ENCODE measurements at regions not wholly inside any gene's neighbourhood (a gene's known extent, or its start where the extent isn't known, plus 50 kb on each side); places are given as distances from the start of the nearest gene placed in this dataset.

DNA sequence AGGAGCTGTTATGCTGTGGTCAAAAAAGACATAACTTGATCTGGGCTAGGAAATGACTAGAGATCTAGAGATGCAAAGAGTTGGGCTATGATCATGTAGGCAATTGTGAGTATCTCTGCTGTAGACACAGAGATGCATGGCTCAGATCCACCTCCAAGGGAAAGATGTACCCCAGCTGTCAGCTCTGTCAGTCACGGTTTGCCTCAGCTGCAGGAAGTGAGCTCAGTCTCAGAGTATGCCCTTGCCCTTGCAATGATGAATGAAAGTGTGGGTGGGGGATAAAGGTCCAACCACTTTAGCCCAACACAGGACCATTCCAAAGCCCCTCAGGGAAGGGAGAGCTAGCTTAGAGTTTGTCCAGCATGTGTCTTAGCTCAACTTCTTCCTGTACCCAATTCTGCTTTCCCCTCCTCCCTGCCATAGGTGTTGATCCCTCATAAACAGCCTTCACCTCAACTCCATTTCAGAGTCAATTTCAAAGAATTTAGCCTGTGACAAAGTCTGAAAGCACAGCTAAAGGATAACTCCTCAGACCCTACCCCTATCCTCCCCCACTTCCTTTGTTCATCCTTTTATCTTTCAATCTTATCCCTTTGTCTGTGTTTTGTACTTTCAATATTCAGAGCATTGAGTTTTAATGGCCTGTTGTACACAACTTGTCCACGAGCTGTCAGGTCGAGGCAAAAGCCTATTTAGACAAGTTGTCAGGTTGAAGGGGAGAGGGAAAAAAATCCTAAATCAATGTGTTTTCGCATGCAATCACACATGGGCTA, 90.6 kb downstream of the MID1IP1 start:
- TF ChIP-seq, protein P1, sequence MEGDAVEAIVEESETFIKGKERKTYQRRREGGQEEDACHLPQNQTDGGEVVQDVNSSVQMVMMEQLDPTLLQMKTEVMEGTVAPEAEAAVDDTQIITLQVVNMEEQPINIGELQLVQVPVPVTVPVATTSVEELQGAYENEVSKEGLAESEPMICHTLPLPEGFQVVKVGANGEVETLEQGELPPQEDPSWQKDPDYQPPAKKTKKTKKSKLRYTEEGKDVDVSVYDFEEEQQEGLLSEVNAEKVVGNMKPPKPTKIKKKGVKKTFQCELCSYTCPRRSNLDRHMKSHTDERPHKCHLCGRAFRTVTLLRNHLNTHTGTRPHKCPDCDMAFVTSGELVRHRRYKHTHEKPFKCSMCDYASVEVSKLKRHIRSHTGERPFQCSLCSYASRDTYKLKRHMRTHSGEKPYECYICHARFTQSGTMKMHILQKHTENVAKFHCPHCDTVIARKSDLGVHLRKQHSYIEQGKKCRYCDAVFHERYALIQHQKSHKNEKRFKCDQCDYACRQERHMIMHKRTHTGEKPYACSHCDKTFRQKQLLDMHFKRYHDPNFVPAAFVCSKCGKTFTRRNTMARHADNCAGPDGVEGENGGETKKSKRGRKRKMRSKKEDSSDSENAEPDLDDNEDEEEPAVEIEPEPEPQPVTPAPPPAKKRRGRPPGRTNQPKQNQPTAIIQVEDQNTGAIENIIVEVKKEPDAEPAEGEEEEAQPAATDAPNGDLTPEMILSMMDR (IDR thresholded peaks at IDR 0.05; ENCODE audit: insufficient read depth, low read length, poor library complexity, severe bottlenecking), result no peak
- no peak for TF ChIP-seq EZH2phosphoT487 (conservative IDR thresholded peaks at IDR 0.05; ENCODE audit: low read length)
